HEK293T (cell line): ENCODE measurements at regions not wholly inside any gene's neighbourhood (a gene's known extent, or its start where the extent isn't known, plus 50 kb on each side); places are given as distances from the start of the nearest gene placed in this dataset.

Experiments
- BHLHE40 ChIP-seq: fragments of 450-650 bp; IDR thresholded peaks from 2 replicates; pipeline ENCODE4 v1.6.1; 2016; ENCODE audit warnings: mild to moderate bottlenecking, moderate library complexity, borderline replicate concordance
- L3MBTL2 ChIP-seq: fragments of 450-650 bp; conservative IDR thresholded peaks from 2 replicates; pipeline ENCODE4 v1.6.1; 2016; ENCODE audit warnings: mild to moderate bottlenecking

GRCh38 chr11:91187314-91187713, 964.5 kb upstream of the CHORDC1 start:
- TF ChIP-seq BHLHE40 (no peak), L3MBTL2 (no peak)
